GM12865 (cell line): ENCODE measurements at regions not wholly inside any gene's neighbourhood (a gene's known extent, or its start where the extent isn't known, plus 50 kb on each side); places are given as distances from the start of the nearest gene placed in this dataset.

Source experiments
- DNase-seq: peaks from one replicate; pipeline ENCODE4 v3.0.0; 2010; ENCODE audit warnings: low read depth
- H3K4me3 ChIP-seq: 2 replicates; pipeline ENCODE4 v1.5.1; 2011; ENCODE audit warnings: mild to moderate bottlenecking, low read depth, low read length, control low read depth
- TF ChIP-seq, protein P1 (sequence below): IDR thresholded peaks from 2 replicates; pipeline ENCODE4 v1.5.1; 2011; ENCODE audit warnings: low read length, control low read depth, low read depth, inconsistent platforms; ENCODE audit not compliant: insufficient read depth; ENCODE audit errors: missing control alignments

- TF ChIP-seq, protein P1, sequence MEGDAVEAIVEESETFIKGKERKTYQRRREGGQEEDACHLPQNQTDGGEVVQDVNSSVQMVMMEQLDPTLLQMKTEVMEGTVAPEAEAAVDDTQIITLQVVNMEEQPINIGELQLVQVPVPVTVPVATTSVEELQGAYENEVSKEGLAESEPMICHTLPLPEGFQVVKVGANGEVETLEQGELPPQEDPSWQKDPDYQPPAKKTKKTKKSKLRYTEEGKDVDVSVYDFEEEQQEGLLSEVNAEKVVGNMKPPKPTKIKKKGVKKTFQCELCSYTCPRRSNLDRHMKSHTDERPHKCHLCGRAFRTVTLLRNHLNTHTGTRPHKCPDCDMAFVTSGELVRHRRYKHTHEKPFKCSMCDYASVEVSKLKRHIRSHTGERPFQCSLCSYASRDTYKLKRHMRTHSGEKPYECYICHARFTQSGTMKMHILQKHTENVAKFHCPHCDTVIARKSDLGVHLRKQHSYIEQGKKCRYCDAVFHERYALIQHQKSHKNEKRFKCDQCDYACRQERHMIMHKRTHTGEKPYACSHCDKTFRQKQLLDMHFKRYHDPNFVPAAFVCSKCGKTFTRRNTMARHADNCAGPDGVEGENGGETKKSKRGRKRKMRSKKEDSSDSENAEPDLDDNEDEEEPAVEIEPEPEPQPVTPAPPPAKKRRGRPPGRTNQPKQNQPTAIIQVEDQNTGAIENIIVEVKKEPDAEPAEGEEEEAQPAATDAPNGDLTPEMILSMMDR, result no peak
- no peak overlapping the region for H3K4me3 ChIP-seq
- no peak for DNase-seq
These were observed 166.2 kb downstream of the TRIM27 start for GRCh38 chr6:28757429-28758045.

DNA sequence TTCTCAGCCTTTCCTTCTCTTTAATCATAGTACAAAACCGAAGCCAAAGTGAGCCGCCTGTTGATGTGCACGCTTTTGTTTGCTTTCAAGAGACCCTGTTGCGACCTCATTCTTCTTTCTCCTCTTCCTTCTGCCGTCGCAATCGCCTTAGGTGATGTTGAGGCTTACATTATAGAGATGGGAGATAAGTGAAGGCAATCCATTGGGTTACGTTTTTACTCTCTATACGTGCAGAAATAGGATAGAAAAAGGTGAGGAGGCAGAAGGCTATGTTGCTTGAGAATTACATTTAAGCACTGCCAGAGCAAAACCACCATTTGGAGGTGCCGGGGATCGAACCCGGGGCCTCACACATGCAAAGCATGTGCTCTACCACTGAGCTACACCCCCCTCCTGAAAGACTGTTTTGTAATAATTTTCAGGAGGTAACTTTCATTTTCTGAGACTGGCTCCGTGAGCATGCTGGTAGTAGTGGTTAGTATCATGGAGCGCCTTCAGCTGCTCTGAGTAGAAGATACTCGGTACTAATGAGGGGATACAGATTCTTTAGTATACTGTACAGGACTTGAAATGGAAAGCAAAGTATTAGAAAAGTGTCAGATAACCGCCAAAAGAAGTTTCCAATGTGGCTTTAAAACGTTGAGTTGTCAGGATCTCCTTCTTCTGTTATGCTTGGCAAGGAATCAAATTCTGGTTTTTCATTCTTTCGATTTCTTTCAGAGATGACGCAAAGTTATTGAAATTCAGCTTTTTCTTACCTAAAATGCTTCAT, 165.6 kb downstream of the TRIM27 start:
- peak; percentile 56 for DNase-seq
- H3K4me3 ChIP-seq, result no peak overlapping the region
- TF ChIP-seq, protein P1, result no peak

DNA sequence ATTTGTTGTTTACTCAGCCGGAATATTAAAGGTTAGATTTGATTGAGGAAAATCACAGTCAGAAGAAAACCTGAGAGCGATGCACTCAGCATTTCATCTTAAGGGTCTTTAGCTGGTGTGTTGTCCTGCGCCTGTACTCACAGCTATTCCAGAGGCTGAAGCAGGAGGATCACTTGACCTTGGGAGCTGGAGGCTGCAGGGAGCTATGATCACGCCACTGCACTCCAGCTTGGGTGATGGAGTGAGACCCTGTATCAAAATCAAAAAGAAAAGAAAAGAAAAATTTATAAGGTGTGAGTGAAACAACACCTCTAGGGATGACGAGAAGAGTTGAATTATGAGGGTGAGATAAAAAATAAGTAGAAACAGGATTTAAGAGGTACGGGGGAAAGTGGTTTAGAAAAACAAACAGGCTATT, 165.0 kb downstream of the TRIM27 start:
- H3K4me3 ChIP-seq, result no peak overlapping the region
- TF ChIP-seq, protein P1, result no peak
- no peak for DNase-seq

DNA sequence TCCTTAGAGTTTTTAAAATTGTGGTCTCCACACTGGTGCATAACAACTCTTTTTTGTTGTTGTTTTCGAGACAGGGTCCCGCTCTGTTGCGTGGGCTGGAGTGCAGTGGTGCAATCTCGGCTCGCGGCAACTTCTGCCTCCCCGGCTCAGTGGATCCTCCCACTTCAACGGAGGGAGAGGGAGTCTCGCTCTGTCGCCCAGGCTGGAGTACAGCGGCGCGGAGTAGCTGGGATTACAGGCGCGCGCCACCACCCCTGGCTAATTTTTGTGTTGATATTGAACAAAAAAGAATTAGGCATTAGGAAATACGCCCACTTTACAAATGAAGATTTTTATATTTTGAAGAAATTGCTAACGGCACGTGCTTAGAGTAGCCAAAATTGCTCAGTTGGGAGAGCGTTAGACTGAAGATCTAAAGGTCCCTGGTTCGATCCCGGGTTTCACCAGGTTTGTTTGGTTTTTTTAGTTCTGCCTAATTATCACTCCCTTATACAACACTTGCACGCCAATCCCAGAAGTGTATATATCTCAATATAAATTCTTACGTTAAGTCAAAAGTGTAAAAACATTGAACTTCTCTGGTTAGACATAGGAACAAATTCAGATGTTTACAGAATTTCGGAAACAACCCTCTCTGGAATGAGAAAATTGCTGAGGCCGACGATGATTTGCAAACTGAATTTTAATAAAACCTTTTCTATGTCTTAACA, 159.6 kb downstream of the TRIM27 start:
- H3K4me3 ChIP-seq, result no peak overlapping the region
- TF ChIP-seq, protein P1, result no peak
- DNase-seq, result no peak

GRCh38 chr6:28764761-28765282, 159.0 kb downstream of the TRIM27 start:
- TF ChIP-seq, protein P1, result no peak
- no peak for DNase-seq
- no peak overlapping the region for H3K4me3 ChIP-seq

DNA sequence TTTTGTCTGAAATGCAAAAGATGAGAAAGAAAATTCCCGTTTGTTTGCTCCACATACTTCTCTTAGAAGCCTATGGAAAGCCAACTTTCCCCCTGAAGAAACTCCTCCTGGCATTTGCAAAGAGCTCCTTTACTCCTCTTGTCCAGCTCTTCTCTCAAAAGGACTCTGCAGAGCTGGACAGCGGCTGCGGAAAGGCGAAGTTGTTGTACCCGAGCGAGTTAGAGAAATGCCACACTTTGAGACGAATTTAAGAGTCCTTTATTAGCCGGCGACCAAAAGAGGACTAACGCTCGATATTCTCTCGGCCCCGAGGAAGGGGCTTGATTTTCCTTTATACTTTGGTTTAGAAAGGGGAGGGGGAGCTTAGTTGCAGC, 157.8 kb downstream of the TRIM27 start:
- TF ChIP-seq, protein P1, result no peak
- no peak for DNase-seq
- H3K4me3 ChIP-seq, result no peak overlapping the region
